ENCODE measurements at regions not wholly inside any gene's neighbourhood (a gene's known extent, or its start where the extent isn't known, plus 50 kb on each side); places are given as distances from the start of the nearest gene placed in this dataset.

- no peak overlapping the region for H3K4me3 ChIP-seq
- H3K27me3 ChIP-seq = peaks cover 0 to 3% (median 0%) of the 10 kb centered on the region in 9 donors
- intact Hi-C loops (cut with DNase I) = no loop called here
- H3K27ac ChIP-seq = no peak overlapping the region
- ATAC-seq (no peak), DNase-seq (no peak)
- H3K4me1 ChIP-seq = no peaks in the 10 kb centered on the region
- TF ChIP-seq CTCF (IDR thresholded peaks at IDR 0.05) = no peak
- no peak for TF ChIP-seq POLR2A (IDR thresholded peaks at IDR 0.05)
- 38 to 49% (median 40%) methylated on average over 2 of the region's 2 CpGs for WGBS, 4 donors
- no peaks in the 10 kb centered on the region for H3K9me3 ChIP-seq
- H3K36me3 ChIP-seq = no peaks in the 10 kb centered on the region
These were observed 372.4 kb upstream of the RPS6KA3 start for GRCh38 chrX:20639115-20639514.

GRCh38 chrX:20637351-20637750 is 370.6 kb upstream of the RPS6KA3 start:
- WGBS, 4 donors = 67 to 91% (median 82%) methylated on average over 2 of the region's 2 CpGs
- no peaks in the 10 kb centered on the region for H3K36me3 ChIP-seq
- DNase-seq = no peak
- peaks cover 0 to 3% (median 0%) of the 10 kb centered on the region in 9 donors for H3K27me3 ChIP-seq
- H3K9me3 ChIP-seq = no peaks in the 10 kb centered on the region
- intact Hi-C loops (cut with DNase I) = no loop called here
- no peaks in the 10 kb centered on the region for H3K4me1 ChIP-seq
- no peak for ATAC-seq
- H3K4me3 ChIP-seq = no peak overlapping the region
- H3K27ac ChIP-seq = no peak overlapping the region
- TF ChIP-seq POLR2A (IDR thresholded peaks at IDR 0.05) = no peak

- ATAC-seq = no peak
- DNase-seq = no peak
- Histone ChIP-seq H3K4me1 (no peaks in the 10 kb centered on the region), H3K36me3 (no peaks in the 10 kb centered on the region), H3K27me3 (peaks cover 0 to 10% (median 0%) of the 10 kb centered on the region in 9 donors), H3K4me3 (no peak overlapping the region), H3K27ac (no peak overlapping the region), H3K9me3 (no peaks in the 10 kb centered on the region)
- intact Hi-C loops (cut with DNase I) = no loop called here
- TF ChIP-seq POLR2A (IDR thresholded peaks at IDR 0.05) (no peak), CTCF (IDR thresholded peaks at IDR 0.05) (no peak)
- 74 to 90% (median 84%) methylated on average over 3 of the region's 3 CpGs for WGBS, 4 donors
These were observed 366.7 kb upstream of the RPS6KA3 start for GRCh38 chrX:20633451-20633850.

DNA sequence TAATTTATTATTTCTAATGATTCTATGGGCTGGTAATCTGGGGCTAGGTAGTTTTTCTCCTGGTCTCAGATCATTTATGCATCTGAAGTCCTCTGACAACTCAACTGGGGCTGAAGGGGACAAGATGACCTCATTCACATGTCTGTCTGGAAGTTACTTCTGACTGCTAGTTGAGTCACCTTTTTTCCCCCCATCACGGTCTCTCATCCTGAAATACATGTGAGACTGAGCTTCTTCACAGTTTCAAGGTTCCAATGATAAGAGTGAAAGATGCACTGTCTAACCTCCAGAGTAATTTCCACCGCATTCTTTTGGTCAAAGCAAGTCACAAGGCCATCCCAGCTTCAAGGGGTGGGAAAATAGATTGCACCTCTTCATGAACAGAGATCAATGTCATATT is 356.7 kb upstream of the RPS6KA3 start:
- WGBS, 4 donors = 46 to 71% (median 59%) methylated on average over 2 of the region's 2 CpGs

More for the DNA sequence above, 356.7 kb upstream of the RPS6KA3 start:
- H3K9me3 ChIP-seq = peaks cover 0 to 13% (median 0%) of the 10 kb centered on the region in 12 donors
- DNase-seq (no peak), ATAC-seq (no peak)
- TF ChIP-seq CTCF (IDR thresholded peaks at IDR 0.05) (no peak), POLR2A (IDR thresholded peaks at IDR 0.05) (no peak)
- no peaks in the 10 kb centered on the region for H3K36me3 ChIP-seq
- H3K4me3 ChIP-seq = no peak overlapping the region
- H3K27me3 ChIP-seq = peaks cover 0 to 8% (median 0%) of the 10 kb centered on the region in 9 donors
- H3K4me1 ChIP-seq = no peaks in the 10 kb centered on the region
- H3K27ac ChIP-seq = no peak overlapping the region
- intact Hi-C loops (cut with DNase I) = no loop called here
